ENCODE measurements at regions not wholly inside any gene's neighbourhood (a gene's known extent, or its start where the extent isn't known, plus 50 kb on each side); places are given as distances from the start of the nearest gene placed in this dataset.
"Not testable (repeated sequence)": the region's sequence is repeated elsewhere in the genome, so short reads cannot be mapped to it uniquely, and the experiment has no call there.

DNA sequence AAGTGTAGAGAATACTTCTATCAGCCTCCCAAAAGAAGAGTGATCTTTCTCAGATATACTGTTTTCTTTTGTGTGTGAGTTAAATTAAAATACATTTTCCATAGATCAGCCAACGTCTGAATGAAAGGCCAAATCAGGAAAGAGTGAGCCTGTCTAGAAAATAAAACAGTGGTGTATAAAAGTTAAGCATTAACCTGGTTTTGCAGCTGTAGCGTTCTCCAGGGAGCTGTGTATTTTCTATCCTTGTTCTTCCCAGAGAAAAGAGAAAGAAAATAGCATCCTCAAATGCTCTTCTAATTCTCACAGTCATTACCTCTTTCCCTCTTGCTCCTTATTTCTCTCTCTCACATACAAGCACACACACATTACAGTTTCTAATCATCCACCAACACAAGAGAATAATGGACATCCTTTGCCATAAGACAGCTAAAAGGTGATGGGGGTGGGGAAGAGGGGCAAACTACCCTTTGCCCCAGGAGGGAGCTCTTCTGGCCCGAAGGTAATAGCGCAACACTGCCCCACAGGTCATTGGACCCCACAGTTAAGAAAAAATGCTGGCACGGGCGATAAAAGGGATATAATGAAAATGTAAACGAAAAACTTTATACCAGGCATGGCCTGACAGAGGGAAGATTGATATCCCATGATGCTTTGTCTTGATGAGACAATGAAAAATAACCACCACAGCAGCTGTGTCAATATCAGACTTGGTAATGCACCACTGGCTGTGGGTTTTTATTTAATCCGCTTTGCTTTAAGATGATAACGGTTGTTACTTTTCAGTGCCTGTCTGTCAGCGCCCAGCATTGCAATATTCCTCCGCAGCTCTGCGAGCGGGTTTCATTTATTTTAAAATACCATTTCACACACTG is 150.3 kb downstream of the NUF2 start:
- TF ChIP-seq Cebpa-rat (IDR thresholded peaks at IDR 0.05), result no peak
- Histone ChIP-seq H3K4me3 (no peak overlapping the region), H3K4me2 (0 out of 22 replicates have a peak overlapping the region, but pooled peaks of 1 of the 11 experiments have one; percentile 4), H3K4me1 (no peaks in the 10 kb centered on the region), H3K27ac (no peak overlapping the region), H3K36me3 (no peaks in the 10 kb centered on the region), H3K9me3 (replicated peaks in 1 of 11) (no peaks in the 10 kb centered on the region), H3K9ac (no peak overlapping the region), H3K27me3 (no peaks in the 10 kb centered on the region), H4K20me1 (no peaks in the 10 kb centered on the region)

GRCh38 chr1:163472651-163473248 is 151.0 kb downstream of the NUF2 start:
- H3K9me3 ChIP-seq (replicated peaks in 1 of 11), result no peaks in the 10 kb centered on the region
- H3K27ac ChIP-seq, result no peak overlapping the region
- no peak for TF ChIP-seq Cebpa-rat (IDR thresholded peaks at IDR 0.05)
- no peak overlapping the region for H3K9ac ChIP-seq
- no peak overlapping the region for H3K4me2 ChIP-seq
- H3K27me3 ChIP-seq, result no peaks in the 10 kb centered on the region
- no peaks in the 10 kb centered on the region for H3K36me3 ChIP-seq
- H3K4me1 ChIP-seq, result no peaks in the 10 kb centered on the region
- H4K20me1 ChIP-seq, result no peaks in the 10 kb centered on the region
- no peak overlapping the region for H3K4me3 ChIP-seq

DNA sequence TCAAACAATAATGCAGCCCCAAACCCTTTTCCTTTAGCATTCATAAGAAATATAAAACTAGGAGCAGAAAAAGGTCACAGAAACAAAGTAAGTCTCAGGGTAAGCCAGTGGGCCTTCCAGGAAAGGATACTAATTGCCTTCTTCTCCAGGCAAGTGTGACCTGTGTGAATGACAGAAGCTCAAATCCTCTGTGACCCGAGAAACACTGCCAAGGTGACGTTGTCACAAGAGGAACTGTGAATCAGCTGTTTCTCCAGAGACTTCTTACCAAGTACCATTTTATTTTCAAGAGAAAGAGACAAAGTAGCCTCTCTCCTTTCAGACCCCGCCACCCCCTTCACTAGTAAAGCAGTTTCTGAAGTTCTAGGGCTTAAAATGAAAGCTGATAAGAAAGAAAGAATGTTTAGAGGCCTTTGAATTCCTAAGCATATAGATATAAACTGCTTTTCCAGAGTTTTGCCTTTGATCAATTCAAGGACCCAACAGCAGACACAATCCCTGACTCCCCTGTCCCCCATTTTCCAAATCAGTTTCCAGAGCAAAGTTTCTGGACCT is 155.6 kb downstream of the NUF2 start:
- Histone ChIP-seq H3K9me3 (replicated peaks in 1 of 11) (peaks cover 23 to 35% (median 28%) of the 10 kb centered on the region in 11 experiments), H3K4me2 (no peak overlapping the region), H3K4me3 (no peak overlapping the region), H3K4me1 (no peaks in the 10 kb centered on the region), H3K9ac (no peak overlapping the region), H3K36me3 (no peaks in the 10 kb centered on the region), H3K27me3 (no peaks in the 10 kb centered on the region), H4K20me1 (no peaks in the 10 kb centered on the region), H3K27ac (no peak overlapping the region)
- TF ChIP-seq Cebpa-rat (IDR thresholded peaks at IDR 0.05), result no peak

DNA sequence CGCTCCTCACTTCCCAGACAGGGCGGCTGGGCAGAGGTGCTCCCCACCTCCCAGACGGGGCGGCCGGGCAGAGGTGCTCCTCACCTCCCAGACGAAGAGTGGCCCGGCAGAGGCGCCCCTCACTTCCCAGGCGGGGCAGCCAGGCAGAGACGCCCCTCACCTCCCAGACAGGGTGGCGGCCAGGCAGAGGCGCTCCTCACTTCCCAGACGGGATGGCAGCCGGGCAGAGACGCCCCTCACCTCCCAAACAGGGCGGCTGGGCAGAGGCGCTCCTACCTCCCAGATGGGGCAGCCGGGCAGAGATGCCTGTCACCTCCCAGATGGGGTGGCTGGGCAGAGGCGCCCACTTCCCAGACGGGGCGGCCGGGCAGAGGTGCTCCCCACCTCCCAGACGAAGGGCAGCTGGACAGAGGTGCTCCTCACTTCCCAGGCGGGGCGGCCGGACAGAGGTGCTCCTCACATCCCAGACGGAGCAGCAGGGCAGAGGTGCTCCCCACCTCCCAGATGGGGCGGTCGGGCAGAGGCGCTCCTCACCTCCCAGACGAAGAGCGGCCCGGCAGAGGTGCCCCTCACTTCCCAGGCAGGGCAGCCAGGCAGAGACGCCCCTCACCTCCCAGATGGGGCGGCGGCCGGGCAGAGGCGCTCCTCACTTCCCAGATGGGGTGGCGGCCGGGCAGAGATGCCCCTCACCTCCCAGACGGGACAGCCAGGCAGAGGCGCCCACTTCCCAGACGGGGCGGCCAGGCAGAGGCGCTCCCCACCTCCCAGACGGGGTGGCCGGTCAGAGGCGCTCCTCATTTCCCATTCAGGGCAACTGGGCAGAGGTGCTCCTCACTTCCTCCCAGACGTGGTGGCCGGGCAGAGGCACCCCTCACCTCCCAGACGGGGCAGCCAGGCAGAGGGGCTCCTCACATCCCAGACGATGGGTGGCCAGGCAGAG is 176.9 kb downstream of the NUF2 start:
- H3K36me3 ChIP-seq, H3K4me2 ChIP-seq, H3K27ac ChIP-seq, H4K20me1 ChIP-seq, H3K27me3 ChIP-seq, H3K4me3 ChIP-seq, H3K4me1 ChIP-seq, H3K9ac ChIP-seq: not testable (repeated sequence)
- peaks cover 11 to 21% (median 16%) of the 10 kb centered on the region in 11 experiments for H3K9me3 ChIP-seq (replicated peaks in 1 of 11)

DNA sequence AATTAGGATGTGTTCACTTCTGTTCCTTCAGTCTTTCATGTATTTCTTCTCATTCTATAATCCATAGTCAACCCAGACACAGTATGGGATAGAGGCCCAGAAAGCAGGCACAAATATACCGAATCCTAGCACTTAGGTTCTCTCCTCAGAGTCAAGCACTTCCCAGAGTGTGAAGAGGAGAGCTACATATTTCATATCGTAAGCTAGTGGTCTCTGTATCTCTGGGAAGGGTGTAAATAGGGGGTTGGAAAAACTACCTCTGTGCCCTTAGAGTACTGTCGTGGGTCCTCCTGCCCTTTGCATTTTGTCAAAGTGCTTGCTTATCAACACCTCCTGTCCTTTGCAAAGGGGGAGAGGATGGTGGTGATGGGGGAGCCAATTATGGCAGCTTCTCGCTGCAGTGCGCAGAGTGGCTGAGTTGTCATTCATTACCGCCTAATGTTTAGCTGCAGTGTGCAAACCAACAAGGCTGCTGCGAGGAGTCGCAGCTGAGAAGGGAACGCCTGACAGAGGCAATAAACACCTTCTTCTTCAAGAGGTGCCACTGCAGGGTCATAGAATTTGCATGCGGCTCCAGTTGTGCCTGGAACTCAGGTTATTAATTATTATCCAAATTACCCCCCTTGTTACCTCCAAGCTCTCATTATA is 182.7 kb downstream of the NUF2 start:
- Histone ChIP-seq H3K9me3 (replicated peaks in 1 of 11) (peaks cover 0 to 5% (median under 1%) of the 10 kb centered on the region in 11 experiments; a peak in 12 of 22 replicates), H3K4me3 (no peak overlapping the region), H3K27me3 (no peaks in the 10 kb centered on the region), H3K4me2 (no peak overlapping the region), H4K20me1 (no peaks in the 10 kb centered on the region), H3K27ac (no peak overlapping the region), H3K4me1 (no peaks in the 10 kb centered on the region), H3K36me3 (no peaks in the 10 kb centered on the region), H3K9ac (no peak overlapping the region)
- TF ChIP-seq Cebpa-rat (IDR thresholded peaks at IDR 0.05), result no peak

DNA sequence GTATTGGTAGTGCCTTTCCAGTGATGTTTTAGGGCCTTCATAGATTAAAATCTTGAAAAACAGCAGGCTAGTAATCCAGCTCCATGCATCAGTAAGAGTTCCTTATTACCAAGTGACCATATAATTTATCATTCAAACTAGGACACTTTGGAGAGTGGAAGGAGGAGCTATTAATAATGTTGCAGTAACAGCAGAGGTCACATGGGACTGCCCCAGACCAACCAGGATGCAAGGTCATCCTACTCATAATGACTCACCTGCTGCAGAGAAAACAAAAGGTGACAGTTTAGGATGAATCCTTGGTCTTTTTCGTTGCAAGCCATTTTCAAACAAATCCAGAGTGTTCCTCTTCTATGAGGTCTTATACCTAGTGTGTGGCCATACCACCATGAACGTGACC is 187.4 kb downstream of the NUF2 start:
- no peaks in the 10 kb centered on the region for H4K20me1 ChIP-seq
- no peak overlapping the region for H3K9ac ChIP-seq
- no peak overlapping the region for H3K27ac ChIP-seq
- H3K27me3 ChIP-seq, result no peaks in the 10 kb centered on the region
- TF ChIP-seq Cebpa-rat (IDR thresholded peaks at IDR 0.05), result no peak
- no peaks in the 10 kb centered on the region for H3K36me3 ChIP-seq
- no peaks in the 10 kb centered on the region for H3K4me1 ChIP-seq
- no peak overlapping the region for H3K4me3 ChIP-seq
- H3K9me3 ChIP-seq (replicated peaks in 1 of 11), result no peaks in the 10 kb centered on the region
- H3K4me2 ChIP-seq, result no peak overlapping the region

- Histone ChIP-seq H3K27ac (no peak overlapping the region), H3K4me2 (no peak overlapping the region), H3K36me3 (no peaks in the 10 kb centered on the region), H4K20me1 (no peaks in the 10 kb centered on the region), H3K4me1 (no peaks in the 10 kb centered on the region), H3K27me3 (no peaks in the 10 kb centered on the region), H3K4me3 (no peak overlapping the region), H3K9ac (no peak overlapping the region), H3K9me3 (replicated peaks in 1 of 11) (no peaks in the 10 kb centered on the region)
- TF ChIP-seq Cebpa-rat (IDR thresholded peaks at IDR 0.05), result no peak
These were observed 190.7 kb downstream of the NUF2 start for GRCh38 chr1:163512349-163512989.

DNA sequence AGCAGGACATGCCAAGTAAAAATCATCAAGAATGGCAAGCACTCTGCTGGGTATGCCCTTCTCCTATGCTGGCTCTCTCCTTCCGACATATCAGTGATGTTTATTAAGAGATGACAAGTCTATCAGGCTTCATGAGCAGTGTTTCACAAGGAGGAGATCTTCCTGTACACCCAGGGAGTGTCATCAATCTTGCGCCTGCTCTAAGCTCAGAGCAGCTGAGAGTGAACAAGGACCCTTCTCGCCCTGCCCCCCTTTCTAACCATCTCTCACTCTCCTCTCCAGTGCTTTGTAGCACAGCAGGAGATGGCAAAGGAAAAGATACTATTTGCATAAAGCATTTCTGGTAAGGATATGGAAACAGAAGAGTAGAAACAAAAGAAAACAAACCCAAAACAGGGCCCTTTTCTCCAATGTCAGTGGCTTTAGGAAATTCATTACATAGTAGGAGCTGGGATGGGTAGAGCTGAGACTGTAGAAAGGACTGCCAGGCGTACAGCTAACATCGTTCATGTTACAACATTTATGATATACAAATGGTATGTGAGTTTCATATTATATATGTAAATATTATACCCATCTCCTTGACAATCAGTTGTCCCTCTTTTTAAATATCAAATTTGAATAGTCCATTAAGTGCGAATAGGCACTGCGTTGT is 201.7 kb downstream of the NUF2 start:
- Histone ChIP-seq H3K27me3 (no peaks in the 10 kb centered on the region), H3K4me3 (no peak overlapping the region), H3K36me3 (no peaks in the 10 kb centered on the region), H3K27ac (no peak overlapping the region), H3K4me2 (no peak overlapping the region), H3K9ac (no peak overlapping the region), H3K4me1 (peaks cover 0 to 15% (median 13%) of the 10 kb centered on the region in 10 experiments; a peak in 15 of 20 replicates), H3K9me3 (replicated peaks in 1 of 11) (peaks cover 4 to 13% (median 9%) of the 10 kb centered on the region in 11 experiments; a peak in 11 of 22 replicates), H4K20me1 (no peaks in the 10 kb centered on the region)
- no peak for TF ChIP-seq Cebpa-rat (IDR thresholded peaks at IDR 0.05)
